Breast epithelium (tissue), 3 donors: ENCODE measurements at regions not wholly inside any gene's neighbourhood (a gene's known extent, or its start where the extent isn't known, plus 50 kb on each side); places are given as distances from the start of the nearest gene placed in this dataset.

Experiments used
- CTCF ChIP-seq, 3 donors: fragments of 450-650 bp; IDR thresholded peaks; one replicate each; pipeline ENCODE4 v1.5.1; 2016 to 2017; ENCODE audit warnings: antibody characterized with exemption in 3 of 3, mild to moderate bottlenecking in 3 of 3, moderate library complexity in 3 of 3
- POLR2A ChIP-seq: fragments of 450-650 bp; IDR thresholded peaks from one replicate; pipeline ENCODE4 v1.6.1; 2016; ENCODE audit warnings: antibody characterized with exemption, mild to moderate bottlenecking, moderate library complexity

GRCh38 chr18:76102156-76102555 is 392.9 kb downstream of the ZNF516 start:
- TF ChIP-seq POLR2A (no peak), CTCF (IDR thresholded peaks at IDR 0.05) (no peak)
